ENCODE measurements at regions not wholly inside any gene's neighbourhood (a gene's known extent, or its start where the extent isn't known, plus 50 kb on each side); places are given as distances from the start of the nearest gene placed in this dataset.
A peak's percentile ranks its signal among the peaks of the same experiment; 100 is the strongest.
"Not testable (repeated sequence)": the region's sequence is repeated elsewhere in the genome, so short reads cannot be mapped to it uniquely, and the experiment has no call there.

GRCh38 chr15:24223739-24224138 is 451.8 kb upstream of the NPAP1 start:
- intact Hi-C loops (cut with DNase I): no loop called here
- Histone ChIP-seq H3K27ac (no peak overlapping the region), H3K4me3 (no peak overlapping the region), H3K9me3 (no peaks in the 10 kb centered on the region), H3K36me3 (no peaks in the 10 kb centered on the region), H3K4me1 (peaks cover 0 to 5% (median 0%) of the 10 kb centered on the region in 3 donors), H3K27me3 (no peaks in the 10 kb centered on the region)
- no peak for ATAC-seq
- no peak for FAIRE-seq
- no peak for DNase-seq
- TF ChIP-seq CTCF (IDR thresholded peaks at IDR 0.05): no peak
- WGBS, 2 donors: 83 to 86% methylated on average over 7 of the region's 7 CpGs

- H3K4me1 ChIP-seq: peaks cover 0 to 5% (median 0%) of the 10 kb centered on the region in 3 donors
- H3K36me3 ChIP-seq: no peaks in the 10 kb centered on the region
- WGBS, 2 donors: 82 to 88% methylated on average over 1 of the region's 1 CpG
- intact Hi-C loops (cut with DNase I): no loop called here
- no peak for TF ChIP-seq CTCF (IDR thresholded peaks at IDR 0.05)
- H3K9me3 ChIP-seq: no peaks in the 10 kb centered on the region
- no peak for DNase-seq
- no peak overlapping the region for H3K4me3 ChIP-seq
- no peak for ATAC-seq
- no peak for FAIRE-seq
- H3K27me3 ChIP-seq: no peaks in the 10 kb centered on the region
- H3K27ac ChIP-seq: no peak overlapping the region
These were observed 451.4 kb upstream of the NPAP1 start for GRCh38 chr15:24224161-24224560.

- H3K36me3 ChIP-seq; H3K4me1 ChIP-seq; DNase-seq; H3K27me3 ChIP-seq; H3K27ac ChIP-seq; ATAC-seq; intact Hi-C loops (cut with DNase I); FAIRE-seq; H3K9me3 ChIP-seq; H3K4me3 ChIP-seq: not testable (repeated sequence)
- 80 to 84% methylated on average over 7 of the region's 7 CpGs for WGBS, 2 donors
These were observed 446.7 kb upstream of the NPAP1 start for GRCh38 chr15:24228922-24229321.

- ATAC-seq: peak in 3 of 4 donors; percentile 56 to 78 (median 73)
- intact Hi-C loops (cut with DNase I): not testable (repeated sequence)
These were observed 442.4 kb upstream of the NPAP1 start for GRCh38 chr15:24233134-24233533.

GRCh38 chr15:24240580-24240979 is 435.0 kb upstream of the NPAP1 start:
- intact Hi-C loops (cut with DNase I); H3K9me3 ChIP-seq; FAIRE-seq; H3K27me3 ChIP-seq; H3K27ac ChIP-seq; ATAC-seq; DNase-seq; H3K36me3 ChIP-seq; H3K4me1 ChIP-seq; H3K4me3 ChIP-seq: not testable (repeated sequence)
- 84 to 85% methylated on average over 5 of the region's 5 CpGs for WGBS, 2 donors

More at GRCh38 chr15:24233134-24233533, 442.4 kb upstream of the NPAP1 start:
- not testable (repeated sequence) for FAIRE-seq, H3K4me1 ChIP-seq, H3K27ac ChIP-seq, H3K9me3 ChIP-seq, H3K27me3 ChIP-seq, H3K4me3 ChIP-seq, H3K36me3 ChIP-seq
- peak; percentile 33 to 60 (median 50) for DNase-seq
- WGBS, 2 donors: 33 to 42% methylated on average over 3 of the region's 3 CpGs

- H3K9me3 ChIP-seq; H3K4me1 ChIP-seq; ATAC-seq; H3K27ac ChIP-seq; DNase-seq; H3K36me3 ChIP-seq; FAIRE-seq; H3K27me3 ChIP-seq; H3K4me3 ChIP-seq; intact Hi-C loops (cut with DNase I): not testable (repeated sequence)
- WGBS, 2 donors: 46 to 54% methylated on average over 3 of the region's 3 CpGs
These were observed 416.5 kb upstream of the NPAP1 start for GRCh38 chr15:24259106-24259505.

GRCh38 chr15:24260407-24260806 is 415.2 kb upstream of the NPAP1 start:
- ATAC-seq; intact Hi-C loops (cut with DNase I): not testable (repeated sequence)

GRCh38 chr15:24260854-24261253 is 414.7 kb upstream of the NPAP1 start:
- peak in 3 of 4 donors; percentile 34 to 52 (median 34) for ATAC-seq
- intact Hi-C loops (cut with DNase I); H3K36me3 ChIP-seq; DNase-seq; H3K27me3 ChIP-seq; FAIRE-seq; H3K27ac ChIP-seq; H3K4me3 ChIP-seq; H3K9me3 ChIP-seq; H3K4me1 ChIP-seq: not testable (repeated sequence)
- WGBS, 2 donors: 41 to 48% methylated on average over 12 to 16 of the region's 25 CpGs

More at GRCh38 chr15:24260407-24260806, 415.2 kb upstream of the NPAP1 start:
- not testable (repeated sequence) for H3K36me3 ChIP-seq, H3K4me3 ChIP-seq, FAIRE-seq, H3K27me3 ChIP-seq, DNase-seq, H3K4me1 ChIP-seq, H3K9me3 ChIP-seq, H3K27ac ChIP-seq
- 78 to 86% methylated on average over 7 to 10 of the region's 10 CpGs for whole genome bisulfite sequencing, 2 donors

GRCh38 chr15:24268536-24269165 is 406.9 kb upstream of the NPAP1 start:
- peak overlapping the region in 2 of 4 donors; percentile 57 to 70 for H3K27ac ChIP-seq
- WGBS, 2 donors: 52 to 70% methylated on average over 7 of the region's 7 CpGs
- H3K27me3 ChIP-seq; H3K4me3 ChIP-seq; FAIRE-seq; H3K9me3 ChIP-seq; DNase-seq; intact Hi-C loops (cut with DNase I); H3K36me3 ChIP-seq: not testable (repeated sequence)
- H3K4me1 ChIP-seq: peaks cover 0 to 13% (median 6%) of the 10 kb centered on the region in 3 donors
- peak in 3 of 4 donors; percentile 11 to 30 (median 26) for ATAC-seq

Measured in pancreas (tissue), 10 donors.